CD4-positive, alpha-beta T cell (primary cell): ENCODE measurements at regions not wholly inside any gene's neighbourhood (a gene's known extent, or its start where the extent isn't known, plus 50 kb on each side); places are given as distances from the start of the nearest gene placed in this dataset.

Source experiments
- ATAC-seq: fragments of 200-7000 bp; cut with Tn5 transposase; one replicate; pipeline ENCODE4 v1.10.0; 2022; ENCODE audit warnings: mild to moderate bottlenecking; ENCODE audit not compliant: poor library complexity
- CTCF ChIA-PET: fragments of 350-600 bp; sonication (Branson Sonifier 250); formaldehyde crosslinking; loops from one replicate; lab custom pipeline; 2021; ENCODE audit warnings: antibody characterized with exemption, inconsistent platforms; lab: Charles Lee
- POLR2A ChIA-PET: fragments of 350-600 bp; sonication (Branson Sonifier 250); formaldehyde crosslinking; loops from one replicate; lab custom pipeline; 2021; ENCODE audit warnings: antibody characterized with exemption, inconsistent platforms; lab: Charles Lee
- DNase-seq, 14 experiments: peaks; one replicate each; pipeline ENCODE4 v3.0.0-alpha.2; 2013 to 2020; ENCODE audit warnings: mixed read lengths in 2 of 14
- H3K27ac ChIP-seq, 2 donors: one replicate each; pipeline versions ENCODE4 v1.5.1 to v1.7.0; 2013; ENCODE audit warnings: low read length in 2 of 2, low read depth in 1 of 2, mild to moderate bottlenecking in 1 of 2
- H3K27me3 ChIP-seq, 2 experiments: 1 replicate in 1 of 2; 2 replicates in 1 of 2; pipeline versions ENCODE4 v1.6.1 to v1.7.0; 2013; ENCODE audit warnings: low read length in 2 of 2, control low read depth in 1 of 2, mild to moderate bottlenecking in 1 of 2, moderate library complexity in 1 of 2; ENCODE audit not compliant: insufficient read depth in 2 of 2, control insufficient read depth in 1 of 2
- H3K36me3 ChIP-seq: one replicate; pipeline ENCODE4 v1.6.1; 2013; ENCODE audit warnings: low read length, control low read depth; ENCODE audit not compliant: insufficient read depth
- H3K4me1 ChIP-seq: one replicate; pipeline ENCODE4 v1.6.1; 2013; ENCODE audit warnings: low read length, control low read depth; ENCODE audit not compliant: insufficient read depth
- H3K4me3 ChIP-seq: one replicate; pipeline ENCODE4 v1.5.1; 2013; ENCODE audit warnings: mild to moderate bottlenecking, low read length, moderate library complexity
- H3K9me3 ChIP-seq, 2 experiments: 1 replicate in 1 of 2; 2 replicates in 1 of 2; pipeline versions ENCODE4 v1.6.1 to v1.7.0; 2013; ENCODE audit warnings: low read length in 2 of 2, mild to moderate bottlenecking in 2 of 2, control low read depth in 1 of 2, moderate library complexity in 1 of 2; ENCODE audit not compliant: control insufficient read depth in 1 of 2, insufficient read depth in 1 of 2
- H3K27ac Mint-ChIP-seq: one replicate; pipeline ENCODE4 v1.8.0; 2020; ENCODE audit warnings: mixed read lengths
- H3K27me3 Mint-ChIP-seq: one replicate; pipeline ENCODE4 v1.8.0; 2021; ENCODE audit warnings: mixed read lengths
- H3K36me3 Mint-ChIP-seq: one replicate; pipeline ENCODE4 v1.8.0; 2021; ENCODE audit warnings: low read depth, mixed read lengths
- H3K4me1 Mint-ChIP-seq: one replicate; pipeline ENCODE4 v1.8.0; 2021; ENCODE audit warnings: low read depth, mixed read lengths
- H3K4me3 Mint-ChIP-seq: one replicate; pipeline ENCODE4 v1.8.0; 2020; ENCODE audit warnings: mild to moderate bottlenecking, mixed read lengths
- H3K9me3 Mint-ChIP-seq: one replicate; pipeline ENCODE4 v1.8.0; 2020; ENCODE audit warnings: mixed read lengths
- intact Hi-C, 2 experiments: fragments of 100-400 bp; cut with DNase I in 1 of 2; cut with micrococcal nuclease in 1 of 2; formaldehyde crosslinking; loops; one replicate each; pipeline versions ENCODE4 v1.15.1 to v1.9.0; 2023 to 2025; cut with DNase I, micrococcal nuclease
- TF ChIP-seq, protein P1 (sequence below): fragments of 200-600 bp; IDR thresholded peaks from one replicate; pipeline ENCODE4 v1.8.0; 2022; ENCODE audit warnings: antibody characterized with exemption, mild to moderate bottlenecking

DNA sequence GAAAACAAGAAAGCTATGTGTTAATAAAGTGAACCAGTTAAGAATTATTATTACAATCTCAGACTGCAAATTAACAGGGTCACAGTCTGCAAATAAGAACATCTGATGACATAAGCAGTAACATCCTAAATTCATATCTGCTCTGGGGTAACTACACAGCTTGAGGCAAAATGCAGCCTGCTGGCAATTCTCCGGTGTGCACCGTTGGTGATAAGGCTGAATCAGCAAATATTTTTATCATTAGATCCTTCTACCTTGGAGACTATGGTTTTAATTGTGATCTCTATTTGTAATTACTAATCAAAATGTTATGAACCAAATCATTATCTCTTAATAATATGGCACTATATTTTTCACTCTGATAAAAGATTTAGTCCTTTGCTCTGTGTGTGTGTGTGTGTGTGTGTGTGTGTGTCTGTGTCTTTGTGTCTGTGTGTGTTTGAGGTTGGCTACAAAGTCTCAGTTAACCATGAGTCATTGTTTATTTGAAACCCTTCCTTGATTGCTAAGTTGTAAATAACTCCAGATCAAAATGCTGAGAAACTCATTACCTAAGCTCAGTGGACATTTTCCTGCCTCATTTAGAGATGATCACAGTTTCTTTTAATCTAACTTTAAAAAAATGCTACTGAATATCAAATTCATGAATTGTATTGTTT, 442.6 kb downstream of the GXYLT1 start:
- ChIA-PET CTCF (no interaction called here), POLR2A (no interaction called here)
- Mint-ChIP-seq H3K4me3 (no peak overlapping the region), H3K27ac (no peak overlapping the region), H3K27me3 (no peaks in the 10 kb centered on the region), H3K36me3 (no peaks in the 10 kb centered on the region), H3K4me1 (no peaks in the 10 kb centered on the region), H3K9me3 (no peaks in the 10 kb centered on the region)
- TF ChIP-seq, protein P1, sequence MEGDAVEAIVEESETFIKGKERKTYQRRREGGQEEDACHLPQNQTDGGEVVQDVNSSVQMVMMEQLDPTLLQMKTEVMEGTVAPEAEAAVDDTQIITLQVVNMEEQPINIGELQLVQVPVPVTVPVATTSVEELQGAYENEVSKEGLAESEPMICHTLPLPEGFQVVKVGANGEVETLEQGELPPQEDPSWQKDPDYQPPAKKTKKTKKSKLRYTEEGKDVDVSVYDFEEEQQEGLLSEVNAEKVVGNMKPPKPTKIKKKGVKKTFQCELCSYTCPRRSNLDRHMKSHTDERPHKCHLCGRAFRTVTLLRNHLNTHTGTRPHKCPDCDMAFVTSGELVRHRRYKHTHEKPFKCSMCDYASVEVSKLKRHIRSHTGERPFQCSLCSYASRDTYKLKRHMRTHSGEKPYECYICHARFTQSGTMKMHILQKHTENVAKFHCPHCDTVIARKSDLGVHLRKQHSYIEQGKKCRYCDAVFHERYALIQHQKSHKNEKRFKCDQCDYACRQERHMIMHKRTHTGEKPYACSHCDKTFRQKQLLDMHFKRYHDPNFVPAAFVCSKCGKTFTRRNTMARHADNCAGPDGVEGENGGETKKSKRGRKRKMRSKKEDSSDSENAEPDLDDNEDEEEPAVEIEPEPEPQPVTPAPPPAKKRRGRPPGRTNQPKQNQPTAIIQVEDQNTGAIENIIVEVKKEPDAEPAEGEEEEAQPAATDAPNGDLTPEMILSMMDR: no peak
- Histone ChIP-seq H3K36me3 (no peaks in the 10 kb centered on the region), H3K27ac (no peak overlapping the region), H3K4me1 (no peaks in the 10 kb centered on the region), H3K27me3 (no peaks in the 10 kb centered on the region), H3K4me3 (no peak overlapping the region), H3K9me3 (no peaks in the 10 kb centered on the region)
- ATAC-seq (no peak), DNase-seq (no peak)
- intact Hi-C loops: no loop called here

DNA sequence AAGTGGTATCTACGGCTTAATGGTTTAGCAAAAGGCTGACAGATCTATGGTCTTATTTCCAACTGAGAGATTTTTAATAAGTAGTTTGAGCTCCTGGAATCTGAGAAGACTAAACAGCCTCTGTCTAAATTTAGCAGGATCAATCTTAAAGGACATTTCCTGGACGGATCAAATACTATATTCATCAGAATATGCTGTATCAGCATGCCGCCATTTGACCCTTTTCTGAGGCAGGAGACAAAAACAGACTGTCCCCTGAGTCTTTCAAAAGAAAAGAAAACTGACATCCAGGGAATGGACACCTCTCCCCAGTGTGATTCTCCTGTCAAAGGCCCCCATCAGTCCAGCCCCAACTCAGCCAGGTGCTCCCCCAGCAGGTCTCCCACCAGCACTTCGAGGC, 443.7 kb downstream of the GXYLT1 start:
- Mint-ChIP-seq H3K27ac (no peak overlapping the region), H3K36me3 (no peaks in the 10 kb centered on the region), H3K27me3 (no peaks in the 10 kb centered on the region), H3K9me3 (no peaks in the 10 kb centered on the region), H3K4me3 (no peak overlapping the region), H3K4me1 (no peaks in the 10 kb centered on the region)
- H3K9me3 ChIP-seq: no peaks in the 10 kb centered on the region
- H3K27me3 ChIP-seq: no peaks in the 10 kb centered on the region
- TF ChIP-seq, protein P1: no peak
- H3K27ac ChIP-seq: no peak overlapping the region
- no peak for ATAC-seq
- intact Hi-C loops: no loop called here
- H3K4me1 ChIP-seq: no peaks in the 10 kb centered on the region
- H3K4me3 ChIP-seq: no peak overlapping the region
- ChIA-PET CTCF (no interaction called here), POLR2A (no interaction called here)
- H3K36me3 ChIP-seq: no peaks in the 10 kb centered on the region
- no peak for DNase-seq

DNA sequence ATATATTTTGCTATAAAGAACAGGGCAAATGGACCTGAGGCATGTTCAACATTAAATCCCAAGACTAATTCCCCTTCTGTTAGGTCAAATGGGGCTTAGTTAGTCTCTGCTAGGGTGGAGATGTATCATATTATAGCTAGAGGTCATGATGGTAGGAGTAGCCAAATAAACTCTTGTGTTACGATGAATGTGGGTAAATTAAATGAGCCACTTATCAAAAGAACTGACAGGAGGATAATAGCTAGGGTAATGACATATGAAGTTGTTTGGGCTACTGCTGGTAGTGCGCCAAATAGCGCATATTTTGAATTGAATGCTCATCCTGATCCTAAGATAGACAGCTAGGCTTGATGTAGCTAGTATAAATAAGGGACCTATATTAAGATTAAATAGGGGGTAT, 445.0 kb downstream of the GXYLT1 start:
- Histone ChIP-seq H3K36me3 (no peaks in the 10 kb centered on the region), H3K27me3 (no peaks in the 10 kb centered on the region), H3K4me1 (no peaks in the 10 kb centered on the region), H3K27ac (no peak overlapping the region), H3K9me3 (no peaks in the 10 kb centered on the region), H3K4me3 (no peak overlapping the region)
- Mint-ChIP-seq H3K27me3 (no peaks in the 10 kb centered on the region), H3K9me3 (no peaks in the 10 kb centered on the region), H3K4me3 (no peak overlapping the region), H3K27ac (no peak overlapping the region), H3K36me3 (no peaks in the 10 kb centered on the region), H3K4me1 (no peaks in the 10 kb centered on the region)
- ChIA-PET CTCF (no interaction called here), POLR2A (no interaction called here)
- ATAC-seq (no peak), DNase-seq (no peak)
- intact Hi-C loops: no loop called here
- TF ChIP-seq, protein P1: no peak
